HCT116 (cell line): ENCODE measurements at regions not wholly inside any gene's neighbourhood (a gene's known extent, or its start where the extent isn't known, plus 50 kb on each side); places are given as distances from the start of the nearest gene placed in this dataset.

Experiments
- ATAC-seq: fragments of 200-7000 bp; cut with Tn5 transposase; 2 replicates; pipeline ENCODE4 v1.9.1; 2020; ENCODE audit warnings: mild to moderate bottlenecking, moderate library complexity
- BruUV-seq: library from RNA; stranded (reverse); fragments of 400-500 nt; replicated peaks from 2 replicates; lab custom pipeline; 2021; lab: Mats Ljungman, UMichigan
- CTCF ChIA-PET: fragments of 300-600 bp; sonication (Branson Sonifier 250); formaldehyde crosslinking; loops from one replicate; lab custom pipeline; 2021; ENCODE audit warnings: antibody characterized with exemption; lab: Charles Lee
- POLR2A ChIA-PET: fragments of 300-600, 350-600 bp; sonication (Branson Sonifier 250); formaldehyde crosslinking; loops from one replicate; lab custom pipeline; 2021; ENCODE audit warnings: antibody characterized with exemption; lab: Charles Lee
- RAD21 ChIA-PET, 2 experiments: fragments of 300-600 bp; sonication (Branson Sonifier 250); formaldehyde crosslinking; loops; one replicate each; lab custom pipeline; 2023; ENCODE audit warnings: low total read pairs in 2 of 2; ENCODE audit not compliant: uncharacterized antibody in 2 of 2, unreplicated experiment in 2 of 2, low non-redundant PET in 1 of 2; lab: Charles Lee
- DNase-seq: peaks from one replicate; pipeline ENCODE4 v3.0.0-alpha.2; 2010; ENCODE audit warnings: low read depth, low spot score
- H2AFZ ChIP-seq: fragments of 200-600 bp; shearing (Covaris generic), sonication (generic); 2 replicates; pipeline ENCODE4 v1.6.1; 2017; ENCODE audit warnings: low read depth, mixed run types, mixed read lengths, antibody characterized with exemption, low read length; ENCODE audit not compliant: poor library complexity, severe bottlenecking
- H3K27ac ChIP-seq: 2 replicates; pipeline ENCODE4 v1.5.1; 2012; ENCODE audit warnings: low read depth, low read length
- H3K27me3 ChIP-seq: fragments of 200-600 bp; sonication (generic); 2 replicates; pipeline ENCODE4 v1.6.1; 2016; ENCODE audit warnings: mixed run types, low read length, mixed read lengths; ENCODE audit not compliant: insufficient read depth
- H3K36me3 ChIP-seq, 2 experiments: fragments of 200-500 bp in 1 of 2; fragments of 200-600 bp in 1 of 2; sonication (Bioruptor generic) in 1 of 2; sonication (generic) in 1 of 2; 2 replicates each; pipeline versions ENCODE4 v1.5.1 to v1.6.1; 2014 to 2016; ENCODE audit warnings: low read length in 2 of 2, inconsistent platforms in 1 of 2, mixed read lengths in 1 of 2, mixed run types in 1 of 2; ENCODE audit not compliant: insufficient read depth in 2 of 2, control insufficient read depth in 1 of 2
- H3K4me1 ChIP-seq, 2 experiments: fragments of 200-600 bp in 1 of 2; sonication (generic) in 1 of 2; 2 replicates each; pipeline versions ENCODE4 v1.5.1 to v1.6.1; 2012 to 2017; ENCODE audit warnings: low read length in 2 of 2, inconsistent platforms in 1 of 2, mild to moderate bottlenecking in 1 of 2, mixed read lengths in 1 of 2, mixed run types in 1 of 2, moderate library complexity in 1 of 2; ENCODE audit not compliant: insufficient read depth in 2 of 2, control insufficient read depth in 1 of 2
- H3K4me2 ChIP-seq: fragments of 200-600 bp; sonication (generic); 2 replicates; pipeline ENCODE4 v1.6.1; 2017; ENCODE audit warnings: mixed run types, low read length, mixed read lengths
- H3K4me3 ChIP-seq, 2 experiments: fragments of 200-600 bp in 1 of 2; sonication (generic) in 1 of 2; replicated peaks in 1 of 2; 2 replicates each; pipeline ENCODE4 v1.5.1; 2011 to 2016; ENCODE audit warnings: low read length in 2 of 2, control low read depth in 1 of 2, low read depth in 1 of 2, mild to moderate bottlenecking in 1 of 2, mixed read lengths in 1 of 2, mixed run types in 1 of 2
- H3K79me2 ChIP-seq: fragments of 200-600 bp; sonication (generic); 2 replicates; pipeline ENCODE4 v1.6.1; 2017; ENCODE audit warnings: mild to moderate bottlenecking, mixed run types, low read length, moderate library complexity, mixed read lengths; ENCODE audit not compliant: insufficient read depth
- H3K9ac ChIP-seq: fragments of 200-600 bp; sonication (generic); 2 replicates; pipeline ENCODE4 v1.6.1; 2016; ENCODE audit warnings: low read length, mixed read lengths
- H3K9me2 ChIP-seq: fragments of 200-600 bp; sonication (generic), shearing (Covaris generic); 2 replicates; pipeline ENCODE4 v1.6.1; 2017; ENCODE audit warnings: mixed run types, mild to moderate bottlenecking, moderate library complexity; ENCODE audit not compliant: insufficient read depth
- H3K9me3 ChIP-seq, 2 experiments: fragments of 200-500 bp in 1 of 2; fragments of 200-600 bp in 1 of 2; sonication (Bioruptor generic) in 1 of 2; sonication (generic) in 1 of 2; 2 replicates each; pipeline ENCODE4 v1.6.1; 2014 to 2017; ENCODE audit warnings: low read length in 2 of 2, mixed read lengths in 2 of 2, inconsistent platforms in 1 of 2, low read depth in 1 of 2, mild to moderate bottlenecking in 1 of 2, mixed run types in 1 of 2, moderate library complexity in 1 of 2; ENCODE audit not compliant: control insufficient read depth in 1 of 2, insufficient read depth in 1 of 2
- H4K20me1 ChIP-seq: fragments of 200-600 bp; sonication (generic), shearing (Covaris generic); 2 replicates; pipeline ENCODE4 v1.6.1; 2017; ENCODE audit warnings: mixed run types, mild to moderate bottlenecking, moderate library complexity; ENCODE audit not compliant: insufficient read depth
- CBX3 ChIP-seq: IDR thresholded peaks from 2 replicates; pipeline ENCODE4 v1.6.1; 2012; ENCODE audit warnings: low read depth
- CEBPB ChIP-seq: IDR thresholded peaks from 2 replicates; pipeline ENCODE4 v1.6.1; 2012; ENCODE audit warnings: low read depth
- CTCF ChIP-seq, 3 experiments: fragments of 200-600 bp in 1 of 3; sonication (generic) in 1 of 3; IDR thresholded peaks in 2 of 3; conservative IDR thresholded peaks in 1 of 3; 2 replicates each; pipeline ENCODE4 v1.5.1; 2012 to 2017; ENCODE audit warnings: low read depth in 2 of 3, low read length in 2 of 3, antibody characterized with exemption in 1 of 3, borderline replicate concordance in 1 of 3, control low read depth in 1 of 3, mild to moderate bottlenecking in 1 of 3, mixed read lengths in 1 of 3, mixed run types in 1 of 3, moderate library complexity in 1 of 3; ENCODE audit not compliant: insufficient read depth in 1 of 3
- EGR1 ChIP-seq: IDR thresholded peaks from 2 replicates; pipeline ENCODE4 v1.6.1; 2012; ENCODE audit warnings: low read depth
- ELF1 ChIP-seq: IDR thresholded peaks from 2 replicates; pipeline ENCODE4 v1.6.1; 2012; ENCODE audit warnings: low read depth, borderline replicate concordance
- FOSL1 ChIP-seq: IDR thresholded peaks from 2 replicates; pipeline ENCODE4 v1.6.1; 2012; ENCODE audit warnings: low read depth
- POLR2AphosphoS5 ChIP-seq: IDR thresholded peaks from 2 replicates; pipeline ENCODE4 v1.6.1; 2011; ENCODE audit warnings: mild to moderate bottlenecking, low read depth, low read length, moderate library complexity
- RAD21 ChIP-seq: IDR thresholded peaks from 2 replicates; pipeline ENCODE4 v1.6.1; 2012; ENCODE audit warnings: low read depth, mild to moderate bottlenecking
- SP1 ChIP-seq: IDR thresholded peaks from 2 replicates; pipeline ENCODE4 v1.6.1; 2012; ENCODE audit warnings: low read depth
- SRF ChIP-seq: IDR thresholded peaks from 2 replicates; pipeline ENCODE4 v1.6.1; 2012; ENCODE audit warnings: low read depth
- ZNF274 ChIP-seq: fragments of 200-500 bp; sonication (Bioruptor generic); IDR thresholded peaks from 2 replicates; pipeline ENCODE4 v1.6.1; 2014; ENCODE audit warnings: mild to moderate bottlenecking, low read depth, low read length, inconsistent platforms
- intact Hi-C: fragments of 100-400 bp; cut with micrococcal nuclease; formaldehyde crosslinking; loops from 2 replicates; pipeline ENCODE4 v1.10.0; 2022
- TF ChIP-seq, protein P1 (sequence below): IDR thresholded peaks from 2 replicates; pipeline ENCODE4 v1.6.1; 2011; ENCODE audit warnings: mild to moderate bottlenecking, low read length, moderate library complexity; ENCODE audit not compliant: insufficient replicate concordance; ENCODE audit errors: extremely low read depth

DNA sequence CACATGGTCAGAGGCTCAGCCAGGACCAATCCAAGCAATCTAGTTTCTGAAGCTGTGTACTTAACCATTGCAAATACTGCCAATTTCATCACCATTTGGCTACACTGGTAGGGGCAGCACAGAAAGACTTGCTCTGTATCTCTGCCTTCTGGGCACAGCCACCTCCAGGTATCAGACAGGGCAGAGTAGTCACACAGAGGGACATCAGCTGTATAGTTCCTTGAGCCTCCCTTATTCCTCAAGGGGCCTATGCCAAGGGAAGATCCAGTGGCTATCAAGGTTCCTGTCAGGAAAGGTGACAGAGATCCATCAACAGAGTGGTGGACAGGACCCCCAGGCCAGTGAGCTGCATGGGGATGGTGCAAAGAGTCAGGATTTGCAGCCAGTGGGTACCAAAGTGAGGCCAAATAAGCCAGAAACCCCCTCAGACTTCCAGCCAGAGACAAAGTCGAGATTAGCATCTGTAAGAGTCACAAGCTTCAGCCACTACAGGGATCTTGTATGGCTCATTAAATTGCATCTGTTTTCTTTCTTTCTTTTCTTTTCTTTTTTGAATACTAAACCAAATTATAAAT lies 381.6 kb upstream of the CPEB2 start:
- H3K9me2 ChIP-seq: no peaks in the 10 kb centered on the region
- ChIA-PET RAD21 (no interaction called here), CTCF (no interaction called here), POLR2A (no interaction called here)
- intact Hi-C loops: no loop called here
- DNase-seq: no peak
- H3K9me3 ChIP-seq: peaks cover 0 to 3% of the 10 kb centered on the region in 2 experiments; a peak in 1 of 4 replicates
- H4K20me1 ChIP-seq: no peaks in the 10 kb centered on the region
- H2AFZ ChIP-seq: no peak overlapping the region
- no peak overlapping the region for H3K27ac ChIP-seq
- H3K79me2 ChIP-seq: no peaks in the 10 kb centered on the region
- no peaks in the 10 kb centered on the region for H3K4me1 ChIP-seq
- no peak for TF ChIP-seq RAD21
- no peak for TF ChIP-seq CBX3
- TF ChIP-seq POLR2AphosphoS5: no peak
- TF ChIP-seq, protein P1, sequence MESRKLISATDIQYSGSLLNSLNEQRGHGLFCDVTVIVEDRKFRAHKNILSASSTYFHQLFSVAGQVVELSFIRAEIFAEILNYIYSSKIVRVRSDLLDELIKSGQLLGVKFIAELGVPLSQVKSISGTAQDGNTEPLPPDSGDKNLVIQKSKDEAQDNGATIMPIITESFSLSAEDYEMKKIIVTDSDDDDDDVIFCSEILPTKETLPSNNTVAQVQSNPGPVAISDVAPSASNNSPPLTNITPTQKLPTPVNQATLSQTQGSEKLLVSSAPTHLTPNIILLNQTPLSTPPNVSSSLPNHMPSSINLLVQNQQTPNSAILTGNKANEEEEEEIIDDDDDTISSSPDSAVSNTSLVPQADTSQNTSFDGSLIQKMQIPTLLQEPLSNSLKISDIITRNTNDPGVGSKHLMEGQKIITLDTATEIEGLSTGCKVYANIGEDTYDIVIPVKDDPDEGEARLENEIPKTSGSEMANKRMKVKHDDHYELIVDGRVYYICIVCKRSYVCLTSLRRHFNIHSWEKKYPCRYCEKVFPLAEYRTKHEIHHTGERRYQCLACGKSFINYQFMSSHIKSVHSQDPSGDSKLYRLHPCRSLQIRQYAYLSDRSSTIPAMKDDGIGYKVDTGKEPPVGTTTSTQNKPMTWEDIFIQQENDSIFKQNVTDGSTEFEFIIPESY: no peak
- no peak for TF ChIP-seq ZNF274
- TF ChIP-seq CEBPB: no peak
- H3K9ac ChIP-seq: no peak overlapping the region
- H3K4me3 ChIP-seq: no peak overlapping the region
- H3K36me3 ChIP-seq: no peaks in the 10 kb centered on the region
- no peaks in the 10 kb centered on the region for H3K27me3 ChIP-seq
- BruUV-seq: no TSS peak
- no peak overlapping the region for H3K4me2 ChIP-seq
- ATAC-seq: no peak

DNA sequence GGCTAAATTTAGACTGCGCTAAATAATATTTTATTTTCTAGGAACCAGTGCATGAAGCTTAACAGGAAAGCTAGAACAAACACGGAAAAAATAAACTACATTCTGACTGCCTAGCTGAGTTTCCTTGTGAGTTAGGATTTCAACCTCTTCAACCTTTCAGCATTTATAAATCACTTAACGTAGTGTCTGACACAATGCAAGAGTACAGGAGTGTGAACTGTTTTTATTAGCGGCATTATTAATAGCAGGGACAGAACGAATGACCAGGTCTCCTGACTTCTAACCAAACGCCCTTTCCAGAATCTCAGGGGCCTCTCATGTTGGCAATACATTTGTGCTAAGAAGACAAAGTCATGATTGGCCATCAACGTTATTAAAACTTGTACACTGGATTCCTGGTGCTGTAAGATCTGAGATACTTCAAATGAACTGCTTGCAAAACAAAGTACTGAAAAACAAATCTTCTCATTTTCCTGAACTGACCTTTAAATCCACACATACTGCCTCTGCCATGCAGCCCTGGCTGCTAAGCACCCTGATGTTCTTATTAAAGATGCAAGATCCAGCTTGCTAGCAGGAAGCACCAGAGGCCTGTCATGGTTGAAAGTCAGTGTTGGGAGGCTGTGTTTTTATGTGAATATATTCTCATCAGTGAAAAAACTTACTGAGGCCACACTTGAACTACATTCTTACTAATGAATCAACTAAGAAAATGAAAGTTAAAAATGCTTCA lies 380.4 kb upstream of the CPEB2 start:
- H3K4me1 ChIP-seq: no peaks in the 10 kb centered on the region
- POLR2A ChIA-PET: no interaction called here
- no peaks in the 10 kb centered on the region for H3K27me3 ChIP-seq
- no peaks in the 10 kb centered on the region for H3K9me2 ChIP-seq
- no peak overlapping the region for H3K27ac ChIP-seq
- no peaks in the 10 kb centered on the region for H3K36me3 ChIP-seq
- RAD21 ChIA-PET: no interaction called here
- no peaks in the 10 kb centered on the region for H3K79me2 ChIP-seq
- intact Hi-C loops: no loop called here
- no TSS peak for BruUV-seq
- no peak overlapping the region for H2AFZ ChIP-seq
- peaks cover 0 to 3% of the 10 kb centered on the region in 2 experiments; a peak in 1 of 4 replicates for H3K9me3 ChIP-seq
- H3K4me3 ChIP-seq: no peak overlapping the region
- H3K9ac ChIP-seq: no peak overlapping the region
- H3K4me2 ChIP-seq: no peak overlapping the region
- H4K20me1 ChIP-seq: no peaks in the 10 kb centered on the region
- ATAC-seq: no peak
- CTCF ChIA-PET: no interaction called here
- DNase-seq: no peak
- no peak for TF ChIP-seq CEBPB
- TF ChIP-seq RAD21: no peak
- no peak for TF ChIP-seq ZNF274
- no peak for TF ChIP-seq SRF
- TF ChIP-seq SP1: no peak
- no peak for TF ChIP-seq EGR1
- TF ChIP-seq, protein P1: no peak
- no peak for TF ChIP-seq CTCF (IDR thresholded peaks at IDR 0.05 in 2 of 3, conservative IDR thresholded peaks at IDR 0.05 in 1 of 3; ENCODE audit: borderline replicate concordance in 1 of 3, insufficient read depth in 1 of 3, low read depth in 2 of 3, low read length in 2 of 3)
- no peak for TF ChIP-seq FOSL1
- no peak for TF ChIP-seq POLR2AphosphoS5
- no peak for TF ChIP-seq ELF1
